NCI-H1105 treated with DMSO at 0.1 percent for 48 hours (cell line): ENCODE measurements at regions not wholly inside any gene's neighbourhood (a gene's known extent, or its start where the extent isn't known, plus 50 kb on each side); places are given as distances from the start of the nearest gene placed in this dataset.
A peak's percentile ranks its signal among the peaks of the same experiment; 100 is the strongest.
"Not testable (repeated sequence)": the region's sequence is repeated elsewhere in the genome, so short reads cannot be mapped to it uniquely, and the experiment has no call there.

ENCODE experiments used
- DNase-seq: peaks from one replicate; lab custom pipeline; 2025; lab: John Stamatoyannopoulos, UW

- DNase-seq, result not testable (repeated sequence)
Measured at GRCh38 chr6:4725136-4725760, 51.0 kb upstream of the CDYL start.

GRCh38 chr6:4724727-4725126, 51.5 kb upstream of the CDYL start:
- not testable (repeated sequence) for DNase-seq

GRCh38 chr6:4723383-4723782, 52.8 kb upstream of the CDYL start:
- no peak for DNase-seq

DNA sequence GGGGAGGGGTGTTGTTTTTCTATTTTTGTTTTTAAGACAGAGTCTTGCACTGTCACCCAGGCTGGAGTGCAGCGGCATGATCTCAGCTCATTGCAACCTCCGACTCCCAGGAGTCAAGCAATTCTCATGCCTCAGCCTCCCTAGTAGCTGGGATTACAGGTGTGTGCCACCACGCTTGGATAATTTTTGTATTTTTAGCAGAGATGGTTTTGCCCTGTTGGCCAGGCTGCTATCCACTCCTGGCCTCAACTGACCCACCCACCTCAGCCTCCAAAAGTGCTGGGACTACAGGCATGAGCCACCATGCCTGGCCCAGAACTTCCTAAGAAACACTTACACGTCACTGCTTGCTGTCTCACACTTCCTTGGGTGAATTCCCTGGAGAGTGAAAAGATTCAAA, 54.8 kb upstream of the CDYL start:
- not testable (repeated sequence) for DNase-seq

DNA sequence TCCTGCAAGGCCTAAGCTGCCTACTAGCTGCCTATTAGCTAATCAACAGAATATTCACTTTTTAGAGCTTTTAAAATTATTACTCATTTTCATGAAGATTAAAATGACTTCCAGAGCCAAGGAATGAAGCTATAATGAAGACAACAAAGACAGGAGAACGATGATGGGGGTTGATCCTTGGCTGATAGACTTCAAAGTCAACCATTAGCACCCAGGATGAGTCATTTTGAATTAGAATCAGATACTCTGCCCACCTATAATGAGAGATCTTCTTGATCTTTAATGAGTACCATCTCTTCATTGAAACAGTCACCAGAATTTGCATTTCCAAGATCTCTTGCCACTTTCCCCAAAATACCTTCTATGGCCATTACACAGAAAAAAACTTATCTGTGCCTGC, 56.7 kb upstream of the CDYL start:
- no peak for DNase-seq

- DNase-seq, result no peak
Measured at GRCh38 chr6:4717856-4718255, 58.3 kb upstream of the CDYL start.

DNA sequence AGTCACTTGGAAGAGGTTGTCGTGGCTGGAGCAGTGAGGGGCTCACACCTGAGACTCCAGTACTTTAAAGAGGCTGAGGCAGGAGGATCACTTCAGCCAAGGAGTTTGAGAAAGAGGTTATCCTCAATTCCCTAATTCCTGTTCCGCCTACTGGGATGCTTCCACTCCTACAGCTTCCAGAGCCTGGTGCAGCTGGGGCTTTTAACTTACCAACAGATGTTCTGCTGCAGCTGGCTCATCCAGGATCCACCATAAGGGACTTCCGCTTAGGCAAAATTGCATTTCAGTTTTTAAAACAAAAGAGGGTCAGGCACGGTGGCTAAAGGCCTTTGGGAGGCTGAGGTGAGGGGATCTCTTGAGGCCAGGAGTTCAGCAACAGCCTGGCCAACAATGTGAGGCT, 59.1 kb upstream of the CDYL start:
- no peak for DNase-seq

DNA sequence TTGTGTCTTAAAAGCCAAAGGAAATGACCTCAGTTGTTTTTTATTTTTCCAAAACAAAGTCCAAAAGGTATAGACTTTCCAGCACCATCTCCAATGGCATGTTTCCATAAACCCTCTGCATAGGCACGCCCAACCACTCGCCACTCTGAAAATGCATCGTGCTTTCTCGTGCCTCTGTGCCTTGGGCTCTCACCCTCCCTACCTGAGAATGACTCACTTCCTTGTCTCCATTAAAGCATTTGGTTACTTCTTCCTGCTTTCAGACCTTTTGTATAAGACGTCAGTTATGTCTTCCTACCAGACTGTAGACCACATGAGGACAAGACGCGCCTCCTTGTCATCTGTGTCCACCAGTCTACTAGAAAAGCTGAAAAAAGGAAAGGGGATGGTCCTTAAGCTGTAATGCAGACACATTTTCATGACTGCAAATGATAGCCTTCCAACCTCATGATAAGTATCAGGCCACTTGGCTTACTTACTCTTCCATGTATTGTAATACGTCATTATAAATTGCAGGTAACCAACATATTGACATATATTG, 61.2 kb upstream of the CDYL start:
- no peak for DNase-seq

GRCh38 chr6:4712291-4712690, 63.9 kb upstream of the CDYL start:
- no peak for DNase-seq

DNA sequence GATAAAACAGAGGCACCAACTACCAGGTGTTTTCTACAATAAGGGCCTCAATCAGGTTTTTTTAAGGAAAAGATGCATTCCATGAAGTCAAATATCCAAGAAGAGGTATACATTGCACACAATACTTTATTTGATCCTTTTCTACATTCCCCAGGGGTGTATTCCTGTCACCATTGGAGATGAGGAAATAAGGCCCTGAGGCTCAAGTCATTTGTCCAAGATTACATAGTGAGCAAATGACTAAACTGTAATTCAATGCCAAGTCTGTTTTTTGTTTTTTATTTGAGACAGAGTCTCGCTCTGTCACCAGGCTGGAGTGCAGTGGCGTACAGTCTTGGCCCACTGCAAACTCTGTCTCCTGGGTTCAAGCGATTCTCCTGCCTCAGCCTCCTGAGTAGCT, 69.2 kb upstream of the CDYL start:
- DNase-seq, result no peak

GRCh38 chr6:4705809-4706208, 70.4 kb upstream of the CDYL start:
- DNase-seq, result no peak

DNA sequence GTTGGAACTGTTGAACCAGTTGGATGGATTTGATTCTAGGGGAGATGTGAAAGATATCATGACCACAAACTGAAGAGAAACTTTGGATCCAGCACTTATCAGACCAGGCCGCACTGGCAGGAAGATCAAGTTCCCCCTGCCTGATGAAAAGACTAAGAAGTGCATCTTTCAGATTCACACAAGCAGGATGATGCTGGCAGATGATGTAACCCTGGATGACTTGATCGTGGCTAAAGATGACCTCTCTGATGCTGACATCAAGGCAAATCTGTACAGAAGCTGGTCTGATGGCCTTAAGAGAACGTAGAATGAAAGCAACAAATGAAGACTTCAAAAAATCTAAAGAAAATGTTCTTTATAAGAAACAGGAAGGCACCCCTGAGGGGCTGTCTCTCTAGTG, 72.8 kb upstream of the CDYL start:
- no peak for DNase-seq

GRCh38 chr6:4698901-4699659, 77.1 kb upstream of the CDYL start:
- peak; percentile 95 for DNase-seq

- DNase-seq, result no peak
Measured at GRCh38 chr6:4693173-4693970, 82.8 kb upstream of the CDYL start.

DNA sequence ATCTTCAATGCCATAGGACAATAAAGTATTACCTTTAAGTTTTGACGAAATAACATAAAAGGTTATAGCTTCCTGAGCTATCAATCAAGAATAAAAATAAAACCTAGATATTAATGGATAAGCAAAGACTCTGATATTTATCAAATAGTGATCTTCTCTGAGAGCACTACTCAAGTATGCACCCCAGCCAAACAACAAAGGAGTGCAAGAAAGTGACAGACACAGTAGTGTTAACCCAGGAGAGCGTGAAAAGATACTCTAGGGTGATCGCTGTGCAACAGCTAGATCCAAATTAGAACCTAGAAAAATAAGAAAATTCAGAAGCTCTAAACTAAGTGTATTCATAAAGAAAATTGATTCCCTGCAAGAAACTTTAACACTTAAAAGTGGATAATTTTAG, 83.5 kb upstream of the CDYL start:
- no peak for DNase-seq

GRCh38 chr6:4687989-4688947, 87.9 kb upstream of the CDYL start:
- no peak for DNase-seq

- DNase-seq, result no peak
Measured at GRCh38 chr6:4687656-4687988, 88.6 kb upstream of the CDYL start.

GRCh38 chr6:4682431-4683097, 93.6 kb upstream of the CDYL start:
- DNase-seq, result no peak

GRCh38 chr6:4678506-4679300, 97.5 kb upstream of the CDYL start:
- DNase-seq, result no peak

GRCh38 chr6:4677751-4678065, 98.5 kb upstream of the CDYL start:
- no peak for DNase-seq
